SU-DHL-6 (cell line): ENCODE measurements at regions not wholly inside any gene's neighbourhood (a gene's known extent, or its start where the extent isn't known, plus 50 kb on each side); places are given as distances from the start of the nearest gene placed in this dataset.

Experiments
- H2AFZ ChIP-seq: fragments of 200-600 bp; sonication (generic); 2 replicates; pipeline ENCODE4 v1.6.1; 2014; ENCODE audit warnings: low read depth, mild to moderate bottlenecking, moderate library complexity, mixed read lengths, antibody characterized with exemption, low read length; ENCODE audit not compliant: severe bottlenecking
- H3F3A ChIP-seq: fragments of 200-600 bp; shearing (Covaris generic); 2 replicates; pipeline ENCODE4 v1.6.0; 2016; ENCODE audit warnings: antibody characterized with exemption, mild to moderate bottlenecking; ENCODE audit not compliant: insufficient read depth
- H3K27ac ChIP-seq: fragments of 200-600 bp; sonication (generic); 2 replicates; pipeline ENCODE4 v1.5.1; 2016; ENCODE audit warnings: low read depth, mild to moderate bottlenecking, low read length, moderate library complexity, mixed read lengths
- H3K27me3 ChIP-seq: fragments of 200-600 bp; sonication (generic), shearing (Covaris generic); 2 replicates; pipeline ENCODE4 v1.6.0; 2014; ENCODE audit warnings: mild to moderate bottlenecking, low read length
- H3K36me3 ChIP-seq: fragments of 200-600 bp; sonication (generic); 2 replicates; pipeline ENCODE4 v1.6.1; 2014; ENCODE audit warnings: mild to moderate bottlenecking, low read length, mixed read lengths
- H3K4me2 ChIP-seq: fragments of 300-600, 200-600 bp; shearing (Covaris generic), sonication (generic); 2 replicates; pipeline ENCODE4 v1.6.0; 2014; ENCODE audit warnings: low read length, low read depth, mild to moderate bottlenecking; ENCODE audit not compliant: poor library complexity, severe bottlenecking
- H3K4me3 ChIP-seq: fragments of 200-600 bp; sonication (generic); 2 replicates; pipeline ENCODE4 v1.5.1; 2014; ENCODE audit warnings: antibody characterized with exemption, low read length, mild to moderate bottlenecking, mixed read lengths; ENCODE audit not compliant: insufficient read depth, poor library complexity, severe bottlenecking
- H3K79me2 ChIP-seq: fragments of 200-600 bp; sonication (generic); 2 replicates; pipeline ENCODE4 v1.6.1; 2014; ENCODE audit warnings: mild to moderate bottlenecking, low read length, moderate library complexity; ENCODE audit not compliant: insufficient read depth
- H3K9ac ChIP-seq: fragments of 200-600 bp; sonication (generic); 2 replicates; pipeline ENCODE4 v1.7.0; 2014; ENCODE audit warnings: mild to moderate bottlenecking, low read length
- H3K9me2 ChIP-seq: fragments of 200-600 bp; sonication (generic); replicated peaks from 2 replicates; pipeline ENCODE4 v1.6.1; 2014; ENCODE audit warnings: low read length; ENCODE audit not compliant: insufficient read depth
- H3K9me3 ChIP-seq: fragments of 200-600 bp; sonication (generic); 2 replicates; pipeline ENCODE4 v1.6.1; 2014; ENCODE audit warnings: low read length, mixed read lengths; ENCODE audit not compliant: insufficient read depth
- H4K20me1 ChIP-seq: fragments of 200-600 bp; sonication (generic); 2 replicates; pipeline ENCODE4 v1.6.1; 2014; ENCODE audit warnings: low read depth, mild to moderate bottlenecking, antibody characterized with exemption, low read length, moderate library complexity, mixed read lengths
- EZH2phosphoT487 ChIP-seq: fragments of 200-600 bp; sonication (generic), shearing (Covaris generic); conservative IDR thresholded peaks from 2 replicates; pipeline ENCODE4 v1.6.1; 2018; ENCODE audit warnings: mild to moderate bottlenecking, antibody characterized with exemption, low read length, moderate library complexity, mixed read lengths
- TF ChIP-seq, protein P1 (sequence below): fragments of 200-600 bp; sonication (generic); IDR thresholded peaks from one replicate; pipeline ENCODE4 v1.5.1; 2017; ENCODE audit warnings: antibody characterized with exemption, mild to moderate bottlenecking, low read length, moderate library complexity; ENCODE audit not compliant: insufficient read depth, poor library complexity, severe bottlenecking

DNA sequence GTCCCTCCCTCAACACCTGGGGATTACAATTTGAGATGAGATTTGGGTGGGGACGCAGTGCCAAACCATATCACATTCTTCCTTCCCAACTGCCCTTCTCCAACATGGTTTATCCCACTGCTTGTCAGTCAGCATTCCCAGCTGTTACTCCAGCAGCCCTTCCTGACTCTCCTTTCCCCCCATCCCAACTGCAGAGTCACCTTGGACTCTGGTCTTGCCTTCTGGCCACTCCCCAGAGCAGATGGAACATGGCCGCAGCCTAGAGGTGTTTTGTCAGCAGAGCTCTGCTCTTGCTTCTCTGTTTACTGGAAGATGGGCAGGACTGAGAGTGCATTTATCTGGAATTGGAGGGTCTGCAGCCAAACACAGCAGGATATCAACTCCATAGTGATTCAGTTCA, 51.2 kb upstream of the MEX3C start:
- H3K36me3 ChIP-seq, result no peaks in the 10 kb centered on the region
- no peaks in the 10 kb centered on the region for H3F3A ChIP-seq
- no peak overlapping the region for H2AFZ ChIP-seq
- H3K27me3 ChIP-seq, result no peaks in the 10 kb centered on the region
- no peak overlapping the region for H3K9ac ChIP-seq
- TF ChIP-seq EZH2phosphoT487, result no peak
- TF ChIP-seq, protein P1, sequence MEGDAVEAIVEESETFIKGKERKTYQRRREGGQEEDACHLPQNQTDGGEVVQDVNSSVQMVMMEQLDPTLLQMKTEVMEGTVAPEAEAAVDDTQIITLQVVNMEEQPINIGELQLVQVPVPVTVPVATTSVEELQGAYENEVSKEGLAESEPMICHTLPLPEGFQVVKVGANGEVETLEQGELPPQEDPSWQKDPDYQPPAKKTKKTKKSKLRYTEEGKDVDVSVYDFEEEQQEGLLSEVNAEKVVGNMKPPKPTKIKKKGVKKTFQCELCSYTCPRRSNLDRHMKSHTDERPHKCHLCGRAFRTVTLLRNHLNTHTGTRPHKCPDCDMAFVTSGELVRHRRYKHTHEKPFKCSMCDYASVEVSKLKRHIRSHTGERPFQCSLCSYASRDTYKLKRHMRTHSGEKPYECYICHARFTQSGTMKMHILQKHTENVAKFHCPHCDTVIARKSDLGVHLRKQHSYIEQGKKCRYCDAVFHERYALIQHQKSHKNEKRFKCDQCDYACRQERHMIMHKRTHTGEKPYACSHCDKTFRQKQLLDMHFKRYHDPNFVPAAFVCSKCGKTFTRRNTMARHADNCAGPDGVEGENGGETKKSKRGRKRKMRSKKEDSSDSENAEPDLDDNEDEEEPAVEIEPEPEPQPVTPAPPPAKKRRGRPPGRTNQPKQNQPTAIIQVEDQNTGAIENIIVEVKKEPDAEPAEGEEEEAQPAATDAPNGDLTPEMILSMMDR, result no peak
- no peaks in the 10 kb centered on the region for H3K9me2 ChIP-seq
- H3K4me2 ChIP-seq, result no peak overlapping the region
- H3K79me2 ChIP-seq, result no peaks in the 10 kb centered on the region
- no peaks in the 10 kb centered on the region for H4K20me1 ChIP-seq
- no peaks in the 10 kb centered on the region for H3K9me3 ChIP-seq
- no peak overlapping the region for H3K4me3 ChIP-seq
- H3K27ac ChIP-seq, result no peak overlapping the region

- Histone ChIP-seq H3K9me3 (no peaks in the 10 kb centered on the region), H4K20me1 (no peaks in the 10 kb centered on the region), H3K36me3 (no peaks in the 10 kb centered on the region), H3K9ac (no peak overlapping the region), H3F3A (no peaks in the 10 kb centered on the region), H3K27ac (no peak overlapping the region), H3K27me3 (no peaks in the 10 kb centered on the region), H3K4me3 (no peak overlapping the region), H3K9me2 (no peaks in the 10 kb centered on the region), H3K79me2 (no peaks in the 10 kb centered on the region), H2AFZ (no peak overlapping the region), H3K4me2 (no peak overlapping the region)
- TF ChIP-seq EZH2phosphoT487, result no peak
- TF ChIP-seq, protein P1, result no peak
These were observed 52.5 kb upstream of the MEX3C start for GRCh38 chr18:51250006-51250405.

DNA sequence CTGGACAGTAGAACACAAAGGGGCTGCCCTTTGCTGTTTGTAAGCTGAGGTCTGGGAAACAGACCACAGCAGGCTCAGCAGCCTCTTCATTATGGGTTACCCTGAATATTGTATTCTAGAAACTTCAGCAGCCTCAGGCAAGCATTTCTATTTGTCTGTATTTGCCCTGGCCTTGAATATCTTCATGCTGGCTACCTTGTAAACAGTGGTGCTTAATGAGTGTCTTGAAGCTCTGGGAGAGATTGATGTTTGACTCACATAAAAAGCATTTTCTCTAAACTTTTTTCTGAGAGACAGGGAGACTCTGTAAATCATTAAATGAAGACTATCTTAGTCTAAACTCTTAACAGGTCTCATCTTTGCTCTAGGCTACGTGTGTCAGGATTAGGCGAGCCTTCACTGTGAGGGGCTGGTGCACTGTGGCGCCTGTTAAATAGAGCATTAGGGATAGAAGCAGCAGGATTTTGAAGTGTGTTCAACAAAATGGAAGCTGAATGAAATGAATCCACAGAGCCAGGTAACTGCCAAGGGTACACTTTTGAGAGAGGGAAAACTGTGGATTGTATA, 53.1 kb upstream of the MEX3C start:
- no peaks in the 10 kb centered on the region for H3K36me3 ChIP-seq
- H4K20me1 ChIP-seq, result no peaks in the 10 kb centered on the region
- H3K27me3 ChIP-seq, result no peaks in the 10 kb centered on the region
- H3K79me2 ChIP-seq, result no peaks in the 10 kb centered on the region
- H3K9ac ChIP-seq, result no peak overlapping the region
- H2AFZ ChIP-seq, result no peak overlapping the region
- no peak for TF ChIP-seq EZH2phosphoT487
- TF ChIP-seq, protein P1, result no peak
- H3K9me3 ChIP-seq, result no peaks in the 10 kb centered on the region
- H3K4me2 ChIP-seq, result no peak overlapping the region
- no peaks in the 10 kb centered on the region for H3F3A ChIP-seq
- no peak overlapping the region for H3K4me3 ChIP-seq
- no peaks in the 10 kb centered on the region for H3K9me2 ChIP-seq
- no peak overlapping the region for H3K27ac ChIP-seq
